Upper lobe of left lung (tissue), 6 donors: ENCODE measurements at regions not wholly inside any gene's neighbourhood (a gene's known extent, or its start where the extent isn't known, plus 50 kb on each side); places are given as distances from the start of the nearest gene placed in this dataset.

Experiments
- ATAC-seq, 2 donors: fragments of 200-7000 bp; cut with Tn5 transposase; one replicate each; pipeline ENCODE4 v1.9.1; 2022; ENCODE audit warnings: mild to moderate bottlenecking in 2 of 2, moderate library complexity in 2 of 2; ENCODE audit not compliant: low FRiP score in 2 of 2
- DNase-seq, 2 donors: peaks; one replicate each; pipeline ENCODE4 v3.0.0-alpha.2; 2019 to 2020
- H3K27ac ChIP-seq, 4 donors: fragments of 200-600 bp; sonication (generic); one replicate each; pipeline ENCODE4 v1.5.1; 2016 to 2019
- H3K27me3 ChIP-seq, 4 donors: fragments of 200-600 bp; sonication (generic); one replicate each; pipeline ENCODE4 v1.5.1; 2017 to 2019
- H3K36me3 ChIP-seq, 4 donors: fragments of 200-600 bp; sonication (generic); one replicate each; pipeline ENCODE4 v1.5.1; 2016 to 2019
- H3K4me1 ChIP-seq, 4 donors: fragments of 200-600 bp; sonication (generic); one replicate each; pipeline ENCODE4 v1.5.1; 2018 to 2019
- H3K4me3 ChIP-seq, 4 donors: fragments of 200-600 bp; sonication (generic); one replicate each; pipeline ENCODE4 v1.5.1; 2017 to 2019; ENCODE audit warnings: mild to moderate bottlenecking in 2 of 4, moderate library complexity in 1 of 4
- H3K9me3 ChIP-seq, 4 donors: fragments of 200-600 bp; sonication (generic); one replicate each; pipeline ENCODE4 v1.5.1; 2018 to 2019
- EP300 ChIP-seq, 4 donors: sonication (generic); formaldehyde crosslinking; IDR thresholded peaks; one replicate each; pipeline ENCODE4 v1.5.1; 2017; ENCODE audit warnings: antibody characterized with exemption in 4 of 4, control low read depth in 2 of 4
- POLR2A ChIP-seq, 4 donors: fragments of 450-650 bp; IDR thresholded peaks; one replicate each; pipeline ENCODE4 v1.5.1; 2016 to 2017; ENCODE audit warnings: antibody characterized with exemption in 4 of 4, mild to moderate bottlenecking in 2 of 4
- POLR2AphosphoS5 ChIP-seq, 2 donors: sonication (generic); formaldehyde crosslinking; IDR thresholded peaks; one replicate each; pipeline ENCODE4 v1.5.1; 2017; ENCODE audit warnings: antibody characterized with exemption in 2 of 2
- WGBS, 2 donors: methylation state at CpG; one replicate each; pipeline ENCODE4 v1.1.5; 2017 to 2018; 5-methylcytosine and 5-hydroxymethylcytosine counted together
- TF ChIP-seq, protein P1 (sequence below), 6 experiments: fragments of 450-650 bp in 4 of 6; fragments of 200-600 bp in 2 of 6; sonication (generic) in 2 of 6; IDR thresholded peaks; one replicate each; pipeline ENCODE4 v1.5.1; 2016 to 2019; ENCODE audit warnings: antibody characterized with exemption in 6 of 6
- donor health status: DM: no; HTN: no; CAD: no; lungs with moderate emphysema.
- donor health status: DM: no; HTN: yes; CAD: no; lungs with severe emphysema.

DNA sequence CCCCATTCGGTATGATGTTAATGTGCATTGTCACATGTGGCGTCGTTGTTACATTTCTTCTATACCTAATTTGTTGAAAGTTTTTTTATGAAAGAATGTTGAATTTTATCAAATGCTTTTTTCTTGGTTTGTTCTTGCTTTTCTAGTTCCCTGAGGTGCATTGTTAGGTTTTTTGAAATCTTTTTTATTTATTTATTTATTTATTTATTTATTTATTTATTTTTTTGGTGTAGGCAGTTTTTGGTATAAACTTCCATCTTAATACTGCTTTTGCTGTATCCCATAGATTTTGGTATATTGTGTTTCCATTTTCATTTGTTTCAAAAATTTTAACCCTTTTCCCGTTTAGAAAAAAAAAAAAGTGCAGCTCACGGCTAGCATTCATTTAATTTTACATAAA, 121.1 kb upstream of the HMGA2 start:
- Histone ChIP-seq H3K27me3 (no peaks in the 10 kb centered on the region), H3K4me1 (no peaks in the 10 kb centered on the region), H3K4me3 (no peak overlapping the region), H3K36me3 (no peaks in the 10 kb centered on the region), H3K9me3 (peaks cover 6 to 20% (median 12%) of the 10 kb centered on the region in 4 donors), H3K27ac (no peak overlapping the region)
- WGBS, 2 donors: 96 to 99% methylated on average over 5 of the region's 5 CpGs
- no peak for ATAC-seq
- TF ChIP-seq, protein P1, sequence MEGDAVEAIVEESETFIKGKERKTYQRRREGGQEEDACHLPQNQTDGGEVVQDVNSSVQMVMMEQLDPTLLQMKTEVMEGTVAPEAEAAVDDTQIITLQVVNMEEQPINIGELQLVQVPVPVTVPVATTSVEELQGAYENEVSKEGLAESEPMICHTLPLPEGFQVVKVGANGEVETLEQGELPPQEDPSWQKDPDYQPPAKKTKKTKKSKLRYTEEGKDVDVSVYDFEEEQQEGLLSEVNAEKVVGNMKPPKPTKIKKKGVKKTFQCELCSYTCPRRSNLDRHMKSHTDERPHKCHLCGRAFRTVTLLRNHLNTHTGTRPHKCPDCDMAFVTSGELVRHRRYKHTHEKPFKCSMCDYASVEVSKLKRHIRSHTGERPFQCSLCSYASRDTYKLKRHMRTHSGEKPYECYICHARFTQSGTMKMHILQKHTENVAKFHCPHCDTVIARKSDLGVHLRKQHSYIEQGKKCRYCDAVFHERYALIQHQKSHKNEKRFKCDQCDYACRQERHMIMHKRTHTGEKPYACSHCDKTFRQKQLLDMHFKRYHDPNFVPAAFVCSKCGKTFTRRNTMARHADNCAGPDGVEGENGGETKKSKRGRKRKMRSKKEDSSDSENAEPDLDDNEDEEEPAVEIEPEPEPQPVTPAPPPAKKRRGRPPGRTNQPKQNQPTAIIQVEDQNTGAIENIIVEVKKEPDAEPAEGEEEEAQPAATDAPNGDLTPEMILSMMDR (IDR thresholded peaks at IDR 0.05): no peak
- TF ChIP-seq POLR2A (IDR thresholded peaks at IDR 0.05): no peak
- TF ChIP-seq POLR2AphosphoS5 (IDR thresholded peaks at IDR 0.05): no peak
- no peak for TF ChIP-seq EP300 (IDR thresholded peaks at IDR 0.05)
- no peak for DNase-seq

DNA sequence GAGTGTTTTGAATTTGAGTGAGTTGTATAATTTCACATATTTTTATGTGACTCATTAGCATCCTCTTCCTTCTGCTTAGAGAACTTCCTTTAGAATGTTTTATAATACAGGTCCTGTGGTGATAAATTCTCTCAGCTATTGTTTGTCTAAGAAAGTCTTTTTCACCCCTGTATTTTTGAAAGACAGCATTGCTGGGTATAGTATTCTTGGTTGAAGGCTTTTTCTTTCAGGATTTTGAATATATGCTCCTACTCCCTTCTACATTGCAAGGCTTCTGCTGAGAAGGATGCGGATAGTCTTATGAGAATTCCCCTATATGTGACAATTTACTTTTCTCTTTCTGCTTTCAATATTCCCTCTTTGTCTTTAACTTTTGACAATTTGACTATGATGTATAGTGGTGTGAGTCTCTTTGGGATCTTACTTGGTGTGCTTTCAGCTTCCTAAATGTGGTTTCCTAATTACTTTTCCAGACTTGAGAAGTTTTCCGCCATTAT, 118.9 kb upstream of the HMGA2 start:
- Histone ChIP-seq H3K4me3 (no peak overlapping the region), H3K36me3 (no peaks in the 10 kb centered on the region), H3K27me3 (no peaks in the 10 kb centered on the region), H3K9me3 (peaks cover 6 to 20% (median 12%) of the 10 kb centered on the region in 4 donors), H3K4me1 (no peaks in the 10 kb centered on the region), H3K27ac (no peak overlapping the region)
- TF ChIP-seq EP300 (IDR thresholded peaks at IDR 0.05): no peak
- no peak for TF ChIP-seq POLR2AphosphoS5 (IDR thresholded peaks at IDR 0.05)
- TF ChIP-seq POLR2A (IDR thresholded peaks at IDR 0.05): no peak
- TF ChIP-seq, protein P1 (IDR thresholded peaks at IDR 0.05): no peak
- DNase-seq (no peak), ATAC-seq (no peak)
- WGBS, 2 donors: 93 to 96% methylated on average over 2 of the region's 2 CpGs

DNA sequence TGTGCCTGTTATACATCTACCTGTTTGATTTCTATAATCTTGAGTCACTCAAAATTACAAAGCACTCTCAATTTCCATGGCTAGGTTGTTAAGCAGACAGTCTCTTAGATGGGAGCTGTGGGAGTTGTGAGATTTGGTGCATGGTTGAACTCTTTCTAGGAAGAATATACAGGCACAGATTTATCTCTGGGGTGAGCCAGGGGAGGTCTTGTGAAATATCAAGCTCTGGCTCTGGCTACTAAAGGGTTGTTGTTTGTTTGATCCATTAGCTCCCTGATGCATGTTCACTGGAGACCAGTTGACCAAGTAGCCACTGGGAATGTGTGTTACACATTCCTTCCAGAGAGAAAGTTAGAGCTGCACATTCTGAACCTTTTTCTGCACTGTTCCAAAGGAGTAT, 117.2 kb upstream of the HMGA2 start:
- Histone ChIP-seq H3K27ac (no peak overlapping the region), H3K4me3 (no peak overlapping the region), H3K9me3 (peaks cover 6 to 20% (median 12%) of the 10 kb centered on the region in 4 donors), H3K36me3 (no peaks in the 10 kb centered on the region), H3K4me1 (no peaks in the 10 kb centered on the region), H3K27me3 (no peaks in the 10 kb centered on the region)
- TF ChIP-seq, protein P1 (IDR thresholded peaks at IDR 0.05): no peak
- no peak for TF ChIP-seq EP300 (IDR thresholded peaks at IDR 0.05)
- no peak for TF ChIP-seq POLR2AphosphoS5 (IDR thresholded peaks at IDR 0.05)
- TF ChIP-seq POLR2A (IDR thresholded peaks at IDR 0.05): no peak
- ATAC-seq (no peak), DNase-seq (no peak)

DNA sequence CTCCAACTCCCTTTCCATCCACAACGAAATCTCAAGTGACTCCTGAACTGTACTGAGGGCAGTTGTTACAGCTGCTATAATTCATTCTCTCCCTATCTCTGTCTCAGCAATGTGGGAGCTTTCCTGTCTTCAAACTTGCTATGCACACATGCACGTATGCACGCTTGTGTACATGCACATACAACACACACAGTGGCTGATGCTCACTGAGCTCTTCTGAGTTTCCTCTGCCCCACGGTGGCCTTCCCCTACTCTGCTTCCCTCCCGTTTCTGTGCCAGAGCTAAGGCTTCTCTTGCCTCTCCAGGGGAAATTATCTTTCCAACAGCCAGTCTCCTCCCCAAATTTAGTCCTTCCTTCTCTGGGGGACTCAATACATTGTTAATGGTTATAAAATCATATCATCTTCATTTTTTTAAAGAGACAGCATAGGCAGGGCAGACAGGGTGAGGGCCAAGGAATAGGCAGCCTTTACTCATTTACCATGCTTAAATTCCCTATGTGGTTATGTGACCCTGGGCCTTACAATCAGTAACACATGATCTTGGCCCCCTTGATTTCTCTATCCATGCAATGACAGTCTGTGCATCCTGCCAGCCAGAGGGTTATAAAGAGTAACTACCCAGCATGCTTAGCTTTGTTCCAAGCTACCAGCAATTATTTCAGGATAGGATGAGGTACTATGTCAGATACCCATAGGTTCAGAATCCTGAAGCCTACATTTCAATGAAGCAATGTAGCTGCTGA, 111.9 kb upstream of the HMGA2 start:
- no peaks in the 10 kb centered on the region for H3K27me3 ChIP-seq
- no peak for DNase-seq
- 74% methylated on average over 5 of the region's 5 CpGs for WGBS, 2 donors
- H3K36me3 ChIP-seq: no peaks in the 10 kb centered on the region
- H3K9me3 ChIP-seq: no peaks in the 10 kb centered on the region
- ATAC-seq: no peak
- TF ChIP-seq POLR2A (IDR thresholded peaks at IDR 0.05) (no peak), EP300 (IDR thresholded peaks at IDR 0.05) (no peak), POLR2AphosphoS5 (IDR thresholded peaks at IDR 0.05) (no peak)
- TF ChIP-seq, protein P1 (IDR thresholded peaks at IDR 0.05): no peak
- no peak overlapping the region for H3K4me3 ChIP-seq
- H3K4me1 ChIP-seq: no peaks in the 10 kb centered on the region
- no peak overlapping the region for H3K27ac ChIP-seq

DNA sequence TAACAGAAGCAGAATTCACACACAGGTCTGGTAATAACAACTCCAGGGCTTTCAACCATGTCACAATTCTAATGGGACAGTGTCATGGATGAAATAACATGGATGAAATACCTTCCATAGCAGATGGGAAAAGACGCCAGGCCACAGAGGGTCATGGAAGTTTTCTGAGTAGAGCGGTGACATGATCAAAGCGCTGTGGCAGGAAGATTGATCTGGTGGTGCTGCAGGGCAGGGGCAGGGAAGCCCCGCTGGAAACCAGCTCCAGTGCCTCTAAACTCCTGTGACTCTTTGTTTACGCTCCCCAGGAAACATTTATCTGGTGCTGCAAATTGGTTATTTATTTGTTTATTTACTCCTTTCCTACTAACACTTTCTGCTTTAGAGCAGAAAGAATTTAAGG, 108.3 kb upstream of the HMGA2 start:
- H3K36me3 ChIP-seq: no peaks in the 10 kb centered on the region
- no peak overlapping the region for H3K4me3 ChIP-seq
- no peaks in the 10 kb centered on the region for H3K27me3 ChIP-seq
- WGBS, 2 donors: 85% methylated on average over 5 of the region's 5 CpGs
- DNase-seq (no peak), ATAC-seq (no peak)
- TF ChIP-seq, protein P1 (IDR thresholded peaks at IDR 0.05): no peak
- TF ChIP-seq POLR2AphosphoS5 (IDR thresholded peaks at IDR 0.05): no peak
- no peak for TF ChIP-seq EP300 (IDR thresholded peaks at IDR 0.05)
- no peak for TF ChIP-seq POLR2A (IDR thresholded peaks at IDR 0.05)
- no peaks in the 10 kb centered on the region for H3K9me3 ChIP-seq
- H3K4me1 ChIP-seq: no peaks in the 10 kb centered on the region
- no peak overlapping the region for H3K27ac ChIP-seq
